HG03066 (cell line): ENCODE measurements at regions not wholly inside any gene's neighbourhood (a gene's known extent, or its start where the extent isn't known, plus 50 kb on each side); places are given as distances from the start of the nearest gene placed in this dataset.
"Not testable (repeated sequence)": the region's sequence is repeated elsewhere in the genome, so short reads cannot be mapped to it uniquely, and the experiment has no call there.

ENCODE experiments used
- ATAC-seq: cut with Tn5 transposase; IDR thresholded peaks from one replicate; pipeline ENCODE4 v1.9.1; 2021; ENCODE audit warnings: low read depth; ENCODE audit not compliant: unreplicated experiment

GRCh38 chrY:9619541-9619940 is 91.9 kb downstream of the TSPY10 start:
- ATAC-seq: no peak

- ATAC-seq: no peak
Observed at GRCh38 chrY:9623196-9623595, 95.5 kb downstream of the TSPY10 start.

GRCh38 chrY:9640595-9641132 is 113.0 kb downstream of the TSPY10 start:
- ATAC-seq: not testable (repeated sequence)

- ATAC-seq: not testable (repeated sequence)
Observed at GRCh38 chrY:9666204-9666603, 138.5 kb downstream of the TSPY10 start.

- not testable (repeated sequence) for ATAC-seq
Observed at GRCh38 chrY:9692481-9692880, 164.8 kb downstream of the TSPY10 start.

GRCh38 chrY:9716932-9717331 is 189.3 kb downstream of the TSPY10 start:
- not testable (repeated sequence) for ATAC-seq

GRCh38 chrY:9718803-9719202 is 191.1 kb downstream of the TSPY10 start:
- ATAC-seq: not testable (repeated sequence)

- ATAC-seq: not testable (repeated sequence)
Observed at GRCh38 chrY:9719616-9720015, 191.9 kb downstream of the TSPY10 start.

GRCh38 chrY:9737626-9738025 is 209.9 kb downstream of the TSPY10 start:
- not testable (repeated sequence) for ATAC-seq

GRCh38 chrY:9755975-9756374 is 228.3 kb downstream of the TSPY10 start:
- not testable (repeated sequence) for ATAC-seq

GRCh38 chrY:9757488-9757887 is 229.8 kb downstream of the TSPY10 start:
- ATAC-seq: peak; percentile 74

GRCh38 chrY:9762443-9762842 is 234.8 kb downstream of the TSPY10 start:
- not testable (repeated sequence) for ATAC-seq

GRCh38 chrY:9769312-9769711 is 241.6 kb downstream of the TSPY10 start:
- peak; percentile 89 for ATAC-seq

- not testable (repeated sequence) for ATAC-seq
Observed at GRCh38 chrY:9771086-9771485, 243.4 kb downstream of the TSPY10 start.

GRCh38 chrY:9772120-9772519 is 244.4 kb downstream of the TSPY10 start:
- ATAC-seq: not testable (repeated sequence)

GRCh38 chrY:9774765-9775164 is 247.1 kb downstream of the TSPY10 start:
- peak; percentile 68 for ATAC-seq

- not testable (repeated sequence) for ATAC-seq
Observed at GRCh38 chrY:9775657-9776056, 248.0 kb downstream of the TSPY10 start.

GRCh38 chrY:9781548-9781947 is 253.9 kb downstream of the TSPY10 start:
- ATAC-seq: not testable (repeated sequence)

GRCh38 chrY:9797881-9798280 is 270.2 kb downstream of the TSPY10 start:
- ATAC-seq: not testable (repeated sequence)

GRCh38 chrY:9805235-9805634 is 277.6 kb downstream of the TSPY10 start:
- ATAC-seq: no peak
